Retinal pigment epithelial cell (primary cell): ENCODE measurements at regions not wholly inside any gene's neighbourhood (a gene's known extent, or its start where the extent isn't known, plus 50 kb on each side); places are given as distances from the start of the nearest gene placed in this dataset.

ENCODE experiments used
- DNase-seq: peaks from one replicate; pipeline ENCODE4 v3.0.0-alpha.2; 2010; ENCODE audit warnings: low read depth
- H3K4me3 ChIP-seq: 2 replicates; pipeline ENCODE4 v1.5.1; 2011; ENCODE audit warnings: mild to moderate bottlenecking, low read length, control low read depth, moderate library complexity
- CTCF ChIP-seq: conservative IDR thresholded peaks from 2 replicates; pipeline ENCODE4 v1.5.1; 2011; ENCODE audit warnings: low read depth, low read length, control low read depth, inconsistent platforms

- TF ChIP-seq CTCF, result no peak
- DNase-seq, result no peak
- no peak overlapping the region for H3K4me3 ChIP-seq
These were observed 160.0 kb upstream of the SPATS2L start for GRCh38 chr2:200146501-200146900.

DNA sequence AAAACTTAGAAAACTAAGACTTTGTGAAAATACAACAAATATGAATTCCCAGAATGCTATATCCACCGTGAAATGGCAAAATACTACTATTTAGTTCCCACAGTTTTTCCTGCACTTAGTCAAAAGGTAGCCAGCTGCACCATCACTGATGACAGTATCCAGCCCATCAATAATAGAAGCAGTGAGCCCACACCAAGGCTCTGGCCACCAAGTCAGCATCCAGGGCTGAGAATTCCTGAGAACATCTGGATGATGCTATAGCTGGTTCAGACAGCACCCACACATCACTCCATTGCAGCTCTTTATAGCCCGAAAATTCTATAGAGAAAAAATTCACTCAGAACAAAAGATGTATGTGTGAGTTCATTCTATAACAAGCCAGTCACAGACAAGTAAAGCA lies 159.1 kb upstream of the SPATS2L start:
- no peak for TF ChIP-seq CTCF
- H3K4me3 ChIP-seq, result no peak overlapping the region
- DNase-seq, result no peak

GRCh38 chr2:200148366-200148765 lies 158.1 kb upstream of the SPATS2L start:
- no peak for DNase-seq
- no peak overlapping the region for H3K4me3 ChIP-seq
- TF ChIP-seq CTCF, result no peak

GRCh38 chr2:200150411-200151086 lies 155.9 kb upstream of the SPATS2L start:
- DNase-seq, result no peak
- TF ChIP-seq CTCF, result no peak
- no peak overlapping the region for H3K4me3 ChIP-seq

DNA sequence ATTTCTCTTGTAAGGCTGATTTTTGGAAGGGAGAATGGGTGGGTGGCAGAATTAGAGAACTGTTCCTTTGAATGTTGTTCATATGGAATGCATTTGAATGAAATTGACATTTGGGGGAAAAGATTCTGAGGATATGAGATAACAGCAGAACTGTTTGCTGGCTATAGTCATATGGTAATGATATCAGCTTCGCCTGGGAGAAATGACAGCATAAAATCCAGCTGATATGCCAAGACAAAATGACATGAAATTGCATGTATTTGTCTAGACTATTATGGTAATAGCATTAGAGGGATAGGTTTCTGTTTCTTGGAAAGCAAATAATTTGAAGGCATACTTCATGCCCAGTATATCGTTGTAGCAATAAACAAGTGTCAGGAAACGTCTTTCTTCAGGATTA lies 150.8 kb upstream of the SPATS2L start:
- no peak for DNase-seq
- no peak for TF ChIP-seq CTCF
- no peak overlapping the region for H3K4me3 ChIP-seq

GRCh38 chr2:200156166-200156835 lies 150.2 kb upstream of the SPATS2L start:
- no peak for TF ChIP-seq CTCF
- H3K4me3 ChIP-seq, result no peak overlapping the region
- no peak for DNase-seq

DNA sequence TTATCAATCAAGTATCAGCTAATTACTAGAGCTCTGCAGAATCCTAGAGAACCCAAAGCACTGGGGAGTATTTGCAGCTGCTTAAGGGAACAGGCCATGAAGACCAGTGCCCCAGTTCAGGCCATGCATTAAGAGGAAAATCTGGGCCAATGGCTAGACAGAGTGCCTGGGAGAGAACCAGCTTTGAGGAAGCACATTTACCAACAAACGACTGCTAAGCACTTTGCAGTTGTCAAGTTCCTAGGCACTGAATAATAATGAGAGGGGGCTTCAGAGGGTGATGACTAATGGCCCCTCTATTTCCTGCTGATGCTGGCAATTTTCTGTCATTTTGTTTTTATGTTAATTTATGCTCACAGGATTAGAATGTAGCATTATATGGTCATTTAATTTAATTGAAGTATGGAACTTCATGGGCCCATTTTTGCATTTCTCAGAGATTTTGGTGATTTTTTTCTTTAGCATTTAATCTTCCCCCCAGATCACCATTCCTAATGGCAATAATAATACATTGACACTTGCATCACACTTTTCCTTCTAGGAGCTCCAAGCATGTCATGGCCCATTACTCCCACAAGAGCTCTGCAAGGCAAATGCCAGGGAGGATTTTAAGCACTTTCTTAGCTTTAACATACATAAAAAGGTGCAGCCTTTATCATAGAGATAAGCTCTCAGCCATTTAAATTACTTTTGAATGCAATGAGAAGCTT lies 147.7 kb upstream of the SPATS2L start:
- DNase-seq, result no peak
- no peak overlapping the region for H3K4me3 ChIP-seq
- no peak for TF ChIP-seq CTCF
